NCI-H345 treated with DMSO at 0.1 percent for 48 hours (cell line): ENCODE measurements at regions not wholly inside any gene's neighbourhood (a gene's known extent, or its start where the extent isn't known, plus 50 kb on each side); places are given as distances from the start of the nearest gene placed in this dataset.

Experiments used
- DNase-seq: peaks from one replicate; lab custom pipeline; 2025; ENCODE audit not compliant: unreplicated experiment; lab: John Stamatoyannopoulos, UW

DNA sequence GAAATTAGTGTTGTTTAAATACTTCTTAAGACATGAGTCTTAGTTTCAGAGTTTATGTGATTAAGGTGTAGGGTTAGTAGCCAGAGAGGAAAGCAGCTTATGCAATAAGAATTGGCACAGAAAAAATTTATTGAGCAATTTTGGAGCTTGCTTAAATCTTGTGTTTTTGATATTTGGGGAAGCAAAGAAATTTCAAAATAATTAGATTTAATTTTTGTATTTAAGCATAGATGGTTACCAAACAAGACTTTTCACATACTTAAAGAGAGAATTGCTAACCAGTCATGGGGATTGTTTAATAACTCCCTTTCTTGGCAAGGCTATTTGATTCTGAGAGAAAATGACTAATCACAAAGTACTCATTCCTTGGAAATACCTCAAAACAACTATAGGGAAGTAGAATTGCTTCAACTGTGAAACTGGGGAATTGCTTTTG is 202.0 kb upstream of the GRID2 start:
- DNase-seq, result no peak

DNA sequence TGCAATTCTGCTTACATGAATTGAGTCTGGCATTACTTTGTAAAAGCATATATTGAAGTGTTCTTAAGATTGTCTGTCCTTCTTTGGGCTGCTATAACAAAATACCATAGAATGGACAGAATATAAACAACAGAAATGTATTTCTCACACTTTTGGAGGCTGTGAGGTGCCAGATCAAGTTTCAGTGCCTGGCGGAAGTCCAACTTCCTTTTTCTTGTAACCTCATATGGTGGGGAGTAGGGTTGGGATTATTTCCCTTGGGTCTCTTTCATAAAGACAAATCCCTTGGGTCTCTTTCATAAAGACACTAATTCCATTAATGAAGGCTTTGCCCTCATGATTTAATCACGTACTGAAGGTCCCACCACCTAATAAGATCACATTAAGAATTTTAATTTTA is 199.3 kb upstream of the GRID2 start:
- no peak for DNase-seq

- no peak for DNase-seq
These were observed 196.9 kb upstream of the GRID2 start for GRCh38 chr4:92106816-92107215.

DNA sequence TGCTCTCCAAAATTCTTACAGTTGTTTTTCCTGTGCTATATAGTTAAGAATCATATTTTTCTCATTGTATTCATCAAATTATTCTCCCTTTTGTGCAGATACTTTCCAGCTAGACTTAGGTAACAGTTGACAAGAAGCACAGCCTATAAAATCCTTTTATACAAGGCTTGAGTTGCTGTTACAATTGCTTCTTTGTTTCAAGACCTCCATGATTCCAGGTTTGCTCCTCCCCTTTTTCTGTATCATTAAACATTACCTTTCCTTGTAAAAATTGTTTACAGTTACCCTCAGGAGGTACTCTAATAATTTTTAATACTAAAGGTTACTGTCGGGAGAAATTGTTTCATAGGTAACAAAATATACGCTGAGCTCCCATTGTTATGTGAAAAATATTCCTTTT is 192.3 kb upstream of the GRID2 start:
- no peak for DNase-seq

GRCh38 chr4:92112805-92113204 is 191.0 kb upstream of the GRID2 start:
- no peak for DNase-seq

GRCh38 chr4:92120810-92121498 is 182.8 kb upstream of the GRID2 start:
- no peak for DNase-seq

DNA sequence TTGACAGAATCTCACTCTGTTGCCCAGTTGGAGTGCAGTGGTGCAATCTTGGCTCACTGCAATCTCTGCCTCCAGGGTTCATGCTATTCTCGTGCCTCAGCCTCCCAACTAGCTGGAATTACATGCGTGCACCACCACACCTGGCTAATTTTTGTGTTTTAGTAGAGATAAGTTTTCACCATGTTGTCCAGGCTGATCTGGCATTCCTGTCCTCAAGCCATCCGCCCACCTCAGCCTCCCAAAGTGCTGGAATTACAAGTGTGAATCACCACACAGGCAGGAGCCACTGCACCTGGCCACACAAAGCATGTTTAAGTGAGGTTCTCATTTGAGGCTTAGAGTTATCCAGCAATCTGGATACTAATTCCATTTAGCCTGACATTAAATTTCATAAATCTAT is 180.9 kb upstream of the GRID2 start:
- DNase-seq, result no peak

DNA sequence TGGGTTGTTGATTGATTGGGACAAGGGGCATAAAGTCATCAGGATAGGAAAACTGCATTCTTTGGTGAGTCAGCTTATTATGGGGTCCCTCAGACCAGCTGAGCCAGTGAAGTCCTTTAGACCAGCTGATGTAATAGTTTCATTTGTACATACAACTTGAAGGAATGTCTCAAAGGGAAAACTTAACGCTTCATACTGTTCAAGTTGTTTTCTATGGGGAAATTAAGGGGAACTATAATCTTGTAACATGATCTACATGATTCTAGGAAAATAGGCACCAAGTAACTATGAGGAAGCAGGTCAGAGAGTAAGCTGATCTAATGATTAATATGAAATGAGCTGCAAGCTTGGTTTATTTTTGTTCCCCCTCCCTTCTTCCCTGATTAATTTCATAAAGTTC is 175.1 kb upstream of the GRID2 start:
- no peak for DNase-seq

GRCh38 chr4:92129408-92129994 is 174.3 kb upstream of the GRID2 start:
- no peak for DNase-seq

GRCh38 chr4:92136434-92136833 is 167.3 kb upstream of the GRID2 start:
- no peak for DNase-seq

DNA sequence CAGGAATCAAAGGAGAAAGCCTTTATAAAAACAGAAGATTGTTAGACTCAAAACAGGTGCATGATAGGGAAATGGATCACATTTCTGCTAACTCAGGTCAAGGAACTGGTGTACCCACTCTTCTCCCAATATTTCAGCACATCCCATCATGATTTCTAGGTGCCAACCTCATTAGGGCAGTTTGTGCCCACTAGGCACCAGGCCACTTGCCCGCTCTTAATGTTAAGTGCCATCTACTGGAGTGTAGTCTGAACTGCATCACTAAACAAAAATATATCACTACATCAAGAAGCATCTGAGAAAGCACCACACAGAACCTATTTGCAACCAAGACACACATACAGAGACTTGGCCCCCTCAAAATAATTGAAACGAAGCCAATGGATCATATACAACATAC is 140.4 kb upstream of the GRID2 start:
- DNase-seq, result no peak

DNA sequence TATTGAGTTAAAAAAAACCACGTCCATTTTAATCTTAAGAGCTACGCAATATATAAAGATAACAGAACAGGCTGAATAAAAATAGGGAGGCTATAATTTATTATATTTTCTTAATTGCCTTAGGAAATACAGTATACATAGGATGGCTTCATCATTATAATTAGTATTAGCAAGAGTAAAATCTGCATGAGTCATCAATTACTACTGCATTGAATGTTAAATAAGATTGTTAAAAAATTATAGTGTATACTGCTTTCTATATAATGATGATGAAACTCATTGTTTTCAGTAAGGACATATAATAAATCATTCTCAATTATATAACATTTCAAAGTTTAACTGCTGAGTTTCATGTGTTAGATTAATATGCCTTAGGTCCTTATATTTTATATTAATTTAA is 133.4 kb upstream of the GRID2 start:
- no peak for DNase-seq

- DNase-seq, result no peak
These were observed 131.6 kb upstream of the GRID2 start for GRCh38 chr4:92172203-92172602.

DNA sequence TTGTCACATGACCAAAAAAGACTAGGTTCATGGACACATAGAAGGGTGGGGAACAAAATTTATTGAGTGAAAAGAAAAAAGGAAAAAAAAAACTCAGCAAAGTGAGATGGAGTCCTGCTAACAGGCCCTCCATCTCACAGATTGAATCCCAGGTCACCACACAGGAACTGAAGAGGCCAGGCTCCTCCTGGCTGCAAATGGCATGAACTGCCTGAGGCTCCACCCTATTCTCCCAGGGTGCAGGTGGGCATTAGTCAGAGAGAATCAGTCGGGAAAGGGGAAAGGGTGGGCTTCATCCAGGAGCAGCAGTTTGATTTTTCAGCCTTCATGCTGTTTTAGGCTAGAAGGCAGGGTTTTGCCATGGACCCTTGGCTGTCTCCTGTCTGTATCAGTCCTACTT is 128.5 kb upstream of the GRID2 start:
- DNase-seq, result no peak

- DNase-seq, result no peak
These were observed 121.6 kb upstream of the GRID2 start for GRCh38 chr4:92182006-92182735.

DNA sequence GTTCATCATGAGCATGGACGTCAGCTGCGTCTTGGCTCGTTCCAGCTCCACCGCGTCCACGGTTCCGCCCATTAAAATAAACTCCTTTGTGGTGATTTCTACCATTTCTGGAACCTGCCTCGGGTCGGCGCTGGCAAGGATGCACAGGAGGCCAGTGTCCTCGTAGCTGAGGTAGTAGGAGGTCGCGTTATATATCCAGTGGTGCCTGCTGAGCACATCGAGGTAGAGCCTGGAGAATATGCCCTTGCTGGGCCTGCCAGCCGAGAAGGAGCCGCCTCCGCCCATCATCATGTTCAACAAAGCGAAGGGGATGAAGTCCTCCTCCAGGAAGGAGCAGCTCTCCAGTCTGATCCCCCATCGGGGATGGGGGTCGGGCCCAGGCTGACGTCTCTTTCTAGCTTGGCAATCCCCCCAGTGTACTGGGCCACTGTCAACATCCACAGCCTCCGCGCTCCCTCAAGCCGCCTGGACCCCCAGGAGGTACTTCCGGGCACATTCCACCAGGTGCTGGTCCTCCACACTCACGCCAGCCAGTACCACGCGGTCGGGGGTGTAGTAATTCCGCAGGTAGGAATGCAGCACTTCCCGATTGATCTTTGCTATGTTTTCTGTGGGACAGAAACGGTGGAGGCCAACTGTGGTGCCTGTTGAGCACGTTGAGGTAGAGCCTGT is 120.9 kb upstream of the GRID2 start:
- DNase-seq, result no peak

DNA sequence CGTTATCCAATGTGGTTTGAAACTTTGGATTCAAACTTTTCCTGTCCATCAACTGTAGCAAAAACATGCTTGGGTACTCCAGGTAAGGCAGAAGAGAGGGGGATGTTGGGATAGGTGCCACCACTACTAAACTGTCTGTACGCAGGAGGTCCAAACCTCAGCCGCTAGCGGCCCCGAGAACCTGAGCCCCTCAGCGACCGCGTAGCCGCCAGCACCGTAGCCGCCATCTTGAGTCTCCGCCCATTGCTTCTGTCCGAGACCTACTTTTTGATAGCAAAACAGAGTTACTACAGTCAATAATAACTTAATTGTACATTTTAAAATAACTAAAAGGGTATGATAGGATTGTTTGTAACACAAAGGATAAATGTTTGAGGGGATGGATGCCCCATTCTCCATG is 119.9 kb upstream of the GRID2 start:
- no peak for DNase-seq

- DNase-seq, result no peak
These were observed 119.2 kb upstream of the GRID2 start for GRCh38 chr4:92184566-92184965.

GRCh38 chr4:92186239-92186638 is 117.5 kb upstream of the GRID2 start:
- DNase-seq, result no peak

DNA sequence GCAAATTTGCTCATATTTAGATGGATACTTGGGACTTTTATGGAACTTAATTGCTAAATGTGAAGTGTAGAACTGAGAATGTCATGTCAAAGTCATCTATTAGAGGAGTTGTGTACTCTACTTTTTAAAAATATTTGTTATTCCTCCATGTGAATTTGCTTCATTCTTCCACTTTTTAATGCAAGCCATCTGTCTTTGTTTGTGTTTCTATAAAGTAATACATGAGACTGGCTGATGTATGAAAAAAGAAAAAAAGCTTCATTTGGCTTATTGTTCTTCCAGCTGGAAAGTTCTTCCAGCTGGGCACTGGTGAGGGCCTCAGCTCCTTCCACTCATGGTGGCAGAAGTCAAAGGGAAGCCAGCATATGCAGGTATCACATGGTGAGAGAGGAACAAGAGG is 114.6 kb upstream of the GRID2 start:
- no peak for DNase-seq

- no peak for DNase-seq
These were observed 105.1 kb upstream of the GRID2 start for GRCh38 chr4:92198711-92199110.

GRCh38 chr4:92199135-92199534 is 104.6 kb upstream of the GRID2 start:
- no peak for DNase-seq
